ENCODE measurements at regions not wholly inside any gene's neighbourhood (a gene's known extent, or its start where the extent isn't known, plus 50 kb on each side); places are given as distances from the start of the nearest gene placed in this dataset.

GRCh38 chr5:152288917-152289595 lies 116.0 kb downstream of the NMUR2 start:
- H3K27me3 Mint-ChIP-seq (ENCODE audit: low read depth): peaks cover 4% of the 10 kb centered on the region
- H3K9me3 Mint-ChIP-seq: peaks cover 4% of the 10 kb centered on the region
- no peak overlapping the region for H3K4me3 Mint-ChIP-seq
- no peaks in the 10 kb centered on the region for H3K4me1 Mint-ChIP-seq
- no peak overlapping the region for H3K27ac Mint-ChIP-seq
- no peaks in the 10 kb centered on the region for H3K36me3 Mint-ChIP-seq
- DNase-seq (ENCODE audit: low spot score in 2 of 2, unreplicated experiment in 2 of 2): no peak
- TF ChIP-seq CTCF (IDR thresholded peaks at IDR 0.05; ENCODE audit: unreplicated experiment): no peak

- Mint-ChIP-seq H3K4me1 (no peaks in the 10 kb centered on the region), H3K4me3 (no peak overlapping the region), H3K27me3 (ENCODE audit: low read depth) (peaks cover 4% of the 10 kb centered on the region), H3K27ac (no peak overlapping the region), H3K9me3 (peaks cover 4% of the 10 kb centered on the region), H3K36me3 (no peaks in the 10 kb centered on the region)
- no peak for DNase-seq (ENCODE audit: low spot score in 2 of 2, unreplicated experiment in 2 of 2)
- no peak for TF ChIP-seq CTCF (IDR thresholded peaks at IDR 0.05; ENCODE audit: unreplicated experiment)
These were observed 116.6 kb downstream of the NMUR2 start for GRCh38 chr5:152288499-152288898.

GRCh38 chr5:152285764-152286163 lies 119.3 kb downstream of the NMUR2 start:
- TF ChIP-seq CTCF (IDR thresholded peaks at IDR 0.05; ENCODE audit: unreplicated experiment): no peak
- Mint-ChIP-seq H3K4me3 (no peak overlapping the region), H3K27me3 (ENCODE audit: low read depth) (no peaks in the 10 kb centered on the region), H3K27ac (no peak overlapping the region), H3K9me3 (peaks cover 4% of the 10 kb centered on the region), H3K4me1 (no peaks in the 10 kb centered on the region), H3K36me3 (no peaks in the 10 kb centered on the region)
- no peak for DNase-seq (ENCODE audit: low spot score in 2 of 2, unreplicated experiment in 2 of 2)

- Mint-ChIP-seq H3K4me1 (no peaks in the 10 kb centered on the region), H3K36me3 (no peaks in the 10 kb centered on the region), H3K9me3 (peaks cover 4% of the 10 kb centered on the region), H3K4me3 (no peak overlapping the region), H3K27ac (no peak overlapping the region), H3K27me3 (ENCODE audit: low read depth) (no peaks in the 10 kb centered on the region)
- no peak for DNase-seq (ENCODE audit: low spot score in 2 of 2, unreplicated experiment in 2 of 2)
- TF ChIP-seq CTCF (IDR thresholded peaks at IDR 0.05; ENCODE audit: unreplicated experiment): no peak
These were observed 122.7 kb downstream of the NMUR2 start for GRCh38 chr5:152282331-152282730.

- Mint-ChIP-seq H3K4me1 (peaks cover 2% of the 10 kb centered on the region), H3K27me3 (ENCODE audit: low read depth) (peaks cover 2% of the 10 kb centered on the region), H3K4me3 (no peak overlapping the region), H3K27ac (no peak overlapping the region), H3K9me3 (peaks cover 4% of the 10 kb centered on the region), H3K36me3 (no peaks in the 10 kb centered on the region)
- TF ChIP-seq CTCF (IDR thresholded peaks at IDR 0.05; ENCODE audit: unreplicated experiment): no peak
- DNase-seq (ENCODE audit: low spot score in 2 of 2, unreplicated experiment in 2 of 2): no peak
These were observed 127.1 kb downstream of the NMUR2 start for GRCh38 chr5:152277936-152278335.

GRCh38 chr5:152274224-152274623 lies 130.9 kb downstream of the NMUR2 start:
- Mint-ChIP-seq H3K27me3 (ENCODE audit: low read depth) (peaks cover 4% of the 10 kb centered on the region), H3K4me1 (peaks cover 2% of the 10 kb centered on the region), H3K4me3 (no peak overlapping the region), H3K27ac (no peak overlapping the region), H3K36me3 (no peaks in the 10 kb centered on the region), H3K9me3 (no peaks in the 10 kb centered on the region)
- DNase-seq (ENCODE audit: low spot score in 2 of 2, unreplicated experiment in 2 of 2): no peak
- TF ChIP-seq CTCF (IDR thresholded peaks at IDR 0.05; ENCODE audit: unreplicated experiment): no peak

Measured in mesothelial cell of epicardium (in vitro differentiated cells).